C4-2B (cell line): ENCODE measurements at regions not wholly inside any gene's neighbourhood (a gene's known extent, or its start where the extent isn't known, plus 50 kb on each side); places are given as distances from the start of the nearest gene placed in this dataset.
"Not testable (repeated sequence)": the region's sequence is repeated elsewhere in the genome, so short reads cannot be mapped to it uniquely, and the experiment has no call there.

Experiments used
- H3K27ac ChIP-seq: fragments of 450-650 bp; 2 replicates; pipeline ENCODE4 v1.5.1; 2017
- ZFX ChIP-seq: fragments of 450-650 bp; IDR thresholded peaks from 2 replicates; pipeline ENCODE4 v1.6.1; 2017
- TF ChIP-seq, protein P1 (sequence below): fragments of 450-650 bp; conservative IDR thresholded peaks from 2 replicates; pipeline ENCODE4 v1.5.1; 2017; ENCODE audit warnings: mild to moderate bottlenecking

DNA sequence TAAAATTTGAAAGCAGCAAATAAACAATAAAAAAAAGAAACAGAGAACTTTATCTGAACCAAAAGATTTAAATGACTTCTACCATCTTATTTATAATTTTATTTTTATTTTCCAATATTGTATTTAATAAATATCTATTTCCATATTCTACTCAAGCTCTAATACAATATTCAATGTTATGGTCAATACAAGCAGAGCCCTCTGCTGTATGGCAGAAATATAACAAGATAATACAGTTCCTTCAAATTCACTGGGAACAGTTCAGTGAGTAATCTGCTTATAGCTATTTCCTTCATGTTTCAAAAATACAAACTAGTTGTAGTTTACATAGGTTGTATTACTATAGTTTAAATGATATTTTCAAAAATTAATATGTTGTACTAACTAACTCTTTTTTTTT lies 332.7 kb downstream of the PRDM9 start:
- no peak overlapping the region for H3K27ac ChIP-seq
- no peak for TF ChIP-seq ZFX
- TF ChIP-seq, protein P1, sequence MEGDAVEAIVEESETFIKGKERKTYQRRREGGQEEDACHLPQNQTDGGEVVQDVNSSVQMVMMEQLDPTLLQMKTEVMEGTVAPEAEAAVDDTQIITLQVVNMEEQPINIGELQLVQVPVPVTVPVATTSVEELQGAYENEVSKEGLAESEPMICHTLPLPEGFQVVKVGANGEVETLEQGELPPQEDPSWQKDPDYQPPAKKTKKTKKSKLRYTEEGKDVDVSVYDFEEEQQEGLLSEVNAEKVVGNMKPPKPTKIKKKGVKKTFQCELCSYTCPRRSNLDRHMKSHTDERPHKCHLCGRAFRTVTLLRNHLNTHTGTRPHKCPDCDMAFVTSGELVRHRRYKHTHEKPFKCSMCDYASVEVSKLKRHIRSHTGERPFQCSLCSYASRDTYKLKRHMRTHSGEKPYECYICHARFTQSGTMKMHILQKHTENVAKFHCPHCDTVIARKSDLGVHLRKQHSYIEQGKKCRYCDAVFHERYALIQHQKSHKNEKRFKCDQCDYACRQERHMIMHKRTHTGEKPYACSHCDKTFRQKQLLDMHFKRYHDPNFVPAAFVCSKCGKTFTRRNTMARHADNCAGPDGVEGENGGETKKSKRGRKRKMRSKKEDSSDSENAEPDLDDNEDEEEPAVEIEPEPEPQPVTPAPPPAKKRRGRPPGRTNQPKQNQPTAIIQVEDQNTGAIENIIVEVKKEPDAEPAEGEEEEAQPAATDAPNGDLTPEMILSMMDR = peak; percentile 52

DNA sequence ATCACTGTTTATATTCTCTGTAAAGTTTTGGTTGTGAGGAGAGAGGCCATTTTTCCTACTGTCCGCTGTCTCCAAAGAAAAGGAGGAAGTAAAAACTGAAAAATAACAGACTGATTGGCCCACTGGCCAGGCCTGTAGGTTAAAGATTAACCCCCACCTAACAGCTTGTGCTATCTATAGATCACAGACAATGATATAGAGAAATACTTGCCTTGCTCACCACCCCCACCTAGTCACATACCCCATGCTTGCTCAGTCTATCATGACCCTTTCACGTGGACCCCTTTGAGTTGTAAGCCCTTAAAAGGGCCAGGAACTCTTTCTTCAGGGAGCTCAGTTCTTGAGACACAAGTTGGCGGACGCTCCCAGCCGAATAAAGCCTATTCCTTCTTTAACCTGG lies 357.4 kb downstream of the PRDM9 start:
- H3K27ac ChIP-seq = no peak overlapping the region

DNA sequence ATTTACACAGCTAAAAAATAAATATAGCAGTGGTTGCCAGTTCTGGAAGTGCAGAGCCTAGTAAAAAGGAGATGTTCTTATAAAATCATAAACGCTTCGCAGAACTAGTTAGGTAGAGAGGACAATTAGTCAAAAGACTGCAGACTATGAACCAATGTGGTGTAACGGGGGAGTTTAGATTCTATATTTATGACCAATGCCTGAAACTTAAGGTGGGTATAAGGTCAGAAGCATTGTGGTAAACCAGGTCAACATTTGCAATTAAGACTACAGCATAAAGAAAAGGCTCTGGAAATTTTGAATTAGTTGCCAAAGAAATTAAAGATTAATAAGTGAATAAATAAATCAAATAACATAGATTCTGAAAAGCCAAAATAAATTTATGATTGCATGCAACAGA lies 370.4 kb downstream of the PRDM9 start:
- TF ChIP-seq ZFX = no peak
- TF ChIP-seq, protein P1 = no peak

More for the DNA sequence above, 357.4 kb downstream of the PRDM9 start:
- no peak for TF ChIP-seq ZFX
- TF ChIP-seq, protein P1 = no peak

DNA sequence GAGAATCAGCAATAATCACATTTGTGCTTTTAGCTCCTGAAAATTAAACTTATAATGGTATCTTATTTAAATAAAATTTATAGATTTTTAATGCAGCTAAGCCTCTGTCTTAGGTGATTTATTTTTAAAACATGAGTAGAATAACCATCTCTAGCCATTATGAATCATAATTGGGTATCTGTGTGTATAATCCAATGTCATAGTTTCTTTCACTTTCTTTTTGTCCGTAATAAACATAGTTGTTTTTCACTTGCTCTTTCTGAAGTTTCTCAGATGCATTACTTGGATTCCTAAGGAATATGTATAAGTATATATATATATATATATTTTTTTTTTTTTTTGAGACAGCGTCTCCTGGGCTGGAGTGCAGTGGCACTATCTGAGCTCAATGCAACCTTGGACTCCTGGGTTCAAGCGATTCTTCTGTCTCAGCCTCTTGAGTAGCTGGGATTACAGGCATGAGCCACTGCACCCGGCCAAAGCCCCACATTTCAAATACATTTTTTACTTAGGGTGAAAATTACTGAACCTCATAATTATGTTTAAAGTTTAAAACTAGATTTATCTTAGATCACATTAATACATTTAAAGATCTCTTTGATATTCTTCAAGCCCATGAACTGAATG lies 377.1 kb downstream of the PRDM9 start:
- H3K27ac ChIP-seq = no peak overlapping the region
- TF ChIP-seq, protein P1 = no peak
- TF ChIP-seq ZFX = no peak

More for the DNA sequence above, 370.4 kb downstream of the PRDM9 start:
- H3K27ac ChIP-seq = no peak overlapping the region

DNA sequence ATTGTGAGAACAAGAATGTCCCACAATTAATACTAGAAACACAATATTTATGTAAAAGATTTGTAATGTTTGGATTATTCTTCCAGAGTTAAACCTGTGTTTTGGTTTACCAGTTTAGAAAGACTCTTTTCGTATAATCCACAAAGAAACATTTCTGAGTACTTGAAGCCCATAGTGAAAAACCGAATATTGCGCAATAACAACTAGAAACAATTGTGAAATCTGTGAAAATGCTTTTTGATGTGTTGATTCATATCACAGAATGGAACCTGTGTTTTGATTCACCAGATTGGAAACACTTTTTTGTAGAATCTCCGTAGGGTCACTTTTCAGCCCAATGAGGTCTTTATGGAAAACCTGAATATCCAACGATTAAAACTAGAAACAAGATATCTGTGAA lies 386.2 kb downstream of the PRDM9 start:
- no peak overlapping the region for H3K27ac ChIP-seq
- TF ChIP-seq, protein P1 = no peak
- no peak for TF ChIP-seq ZFX

DNA sequence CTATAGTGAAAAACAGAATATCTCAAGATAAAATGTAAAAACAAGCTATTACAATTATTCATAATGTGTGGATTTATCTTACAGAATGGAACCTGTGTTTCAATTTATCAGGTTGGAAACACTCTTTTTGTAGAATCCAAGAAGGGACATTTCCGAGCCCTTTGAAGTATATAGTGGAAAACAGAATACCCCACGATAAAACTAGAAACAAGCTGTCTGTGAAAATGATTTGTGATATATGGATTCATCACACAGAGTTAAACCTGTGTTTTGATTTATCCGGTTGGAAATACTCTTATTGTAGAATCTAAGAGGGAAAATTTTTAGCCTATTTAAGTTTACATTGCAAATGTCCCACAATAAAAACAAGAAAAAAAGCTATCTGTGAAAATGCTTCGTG lies 388.2 kb downstream of the PRDM9 start:
- no peak overlapping the region for H3K27ac ChIP-seq
- TF ChIP-seq, protein P1 = no peak

DNA sequence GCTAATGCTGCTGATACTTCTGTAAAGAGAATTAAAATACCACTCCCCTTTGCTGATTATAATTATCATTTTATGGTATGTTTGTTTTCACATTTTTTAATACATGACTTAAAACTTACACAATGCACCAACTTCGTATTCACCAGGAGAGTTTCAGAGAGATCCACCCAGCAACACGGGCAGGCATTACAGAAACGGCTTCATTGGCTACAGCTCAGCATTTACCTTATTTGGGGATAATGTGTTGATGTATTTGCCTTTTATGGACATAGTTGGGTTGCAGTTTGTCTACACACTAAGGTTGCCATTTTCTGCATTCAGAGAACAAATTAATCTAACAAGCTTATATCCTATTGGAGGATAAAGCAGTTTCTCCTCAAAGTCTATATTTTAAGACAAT lies 423.6 kb downstream of the PRDM9 start:
- no peak overlapping the region for H3K27ac ChIP-seq
- TF ChIP-seq, protein P1 = no peak
- TF ChIP-seq ZFX = no peak

DNA sequence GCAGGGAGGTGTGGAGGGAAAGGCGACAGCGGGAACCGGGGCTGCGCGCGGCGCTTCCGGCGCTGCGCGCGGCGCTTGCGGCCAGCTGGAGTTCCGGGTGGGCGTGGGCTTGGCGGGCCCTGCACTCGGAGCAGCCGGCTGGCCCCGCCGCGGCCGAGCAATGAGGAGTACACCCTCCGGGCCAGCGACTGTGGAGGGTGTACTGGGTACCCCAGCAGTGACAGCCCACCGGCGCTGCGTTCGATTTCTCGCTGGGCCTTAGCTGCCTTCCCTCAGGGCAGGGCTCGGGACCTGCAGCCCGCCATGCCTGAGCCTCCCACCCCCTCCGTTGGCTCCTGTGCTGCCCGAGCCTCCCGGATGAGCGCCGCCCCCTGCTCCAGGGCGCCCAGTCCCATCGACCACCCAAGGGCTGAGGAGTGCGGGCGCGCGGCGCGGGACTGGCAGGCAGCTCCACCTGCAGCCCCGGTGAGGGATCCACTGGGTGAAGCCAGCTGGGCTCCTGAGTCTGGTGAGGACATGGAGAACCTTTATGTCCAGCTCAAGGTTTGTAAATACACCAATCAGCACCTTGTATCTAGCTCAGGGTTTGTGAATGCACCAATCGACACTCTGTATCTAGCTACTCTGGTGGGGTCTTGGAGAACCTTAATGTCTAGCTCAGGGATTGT lies 444.0 kb downstream of the PRDM9 start:
- H3K27ac ChIP-seq = not testable (repeated sequence)
